ENCODE measurements at regions not wholly inside any gene's neighbourhood (a gene's known extent, or its start where the extent isn't known, plus 50 kb on each side); places are given as distances from the start of the nearest gene placed in this dataset.
A peak's percentile ranks its signal among the peaks of the same experiment; 100 is the strongest.

GRCh38 chr6:14681699-14682487 is 564.0 kb upstream of the JARID2 start:
- DNase-seq = no peak

DNA sequence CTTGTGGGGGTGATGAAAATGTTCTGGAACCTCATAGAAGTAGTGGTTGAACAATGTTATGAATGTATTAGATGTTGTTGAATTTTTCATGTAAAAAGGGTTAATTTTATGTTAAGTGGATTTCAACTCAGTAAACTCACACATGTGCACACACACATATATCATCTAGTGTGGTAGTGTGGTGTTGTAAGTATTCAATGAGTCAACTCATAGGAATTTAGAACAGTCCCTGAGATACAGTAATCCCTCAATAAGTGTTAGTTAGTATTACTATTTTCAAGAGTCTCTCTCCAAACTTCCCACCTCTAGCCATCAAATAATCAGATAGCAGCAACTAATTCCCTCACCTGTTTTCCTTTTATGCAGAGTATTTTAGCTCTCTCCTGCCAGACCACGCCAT is 563.1 kb upstream of the JARID2 start:
- DNase-seq = no peak

DNA sequence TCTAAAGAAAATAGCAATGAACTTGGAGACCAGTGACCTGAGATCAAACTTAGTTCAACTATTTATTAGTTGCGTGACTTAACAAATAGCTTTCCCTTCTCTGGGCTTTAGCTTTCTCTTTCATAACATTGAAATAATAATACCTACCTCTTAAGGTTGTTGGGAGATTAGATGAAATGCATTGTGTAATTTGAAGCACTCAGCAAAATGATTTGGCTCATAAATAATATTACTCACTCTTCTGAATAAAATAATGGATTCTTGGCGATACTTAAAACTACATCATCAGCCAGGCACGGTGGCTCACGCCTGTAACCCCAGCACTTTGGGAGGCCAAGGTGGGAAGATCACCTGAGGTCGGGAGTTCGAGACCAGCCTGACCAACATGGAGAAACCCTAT is 556.2 kb upstream of the JARID2 start:
- no peak for DNase-seq

DNA sequence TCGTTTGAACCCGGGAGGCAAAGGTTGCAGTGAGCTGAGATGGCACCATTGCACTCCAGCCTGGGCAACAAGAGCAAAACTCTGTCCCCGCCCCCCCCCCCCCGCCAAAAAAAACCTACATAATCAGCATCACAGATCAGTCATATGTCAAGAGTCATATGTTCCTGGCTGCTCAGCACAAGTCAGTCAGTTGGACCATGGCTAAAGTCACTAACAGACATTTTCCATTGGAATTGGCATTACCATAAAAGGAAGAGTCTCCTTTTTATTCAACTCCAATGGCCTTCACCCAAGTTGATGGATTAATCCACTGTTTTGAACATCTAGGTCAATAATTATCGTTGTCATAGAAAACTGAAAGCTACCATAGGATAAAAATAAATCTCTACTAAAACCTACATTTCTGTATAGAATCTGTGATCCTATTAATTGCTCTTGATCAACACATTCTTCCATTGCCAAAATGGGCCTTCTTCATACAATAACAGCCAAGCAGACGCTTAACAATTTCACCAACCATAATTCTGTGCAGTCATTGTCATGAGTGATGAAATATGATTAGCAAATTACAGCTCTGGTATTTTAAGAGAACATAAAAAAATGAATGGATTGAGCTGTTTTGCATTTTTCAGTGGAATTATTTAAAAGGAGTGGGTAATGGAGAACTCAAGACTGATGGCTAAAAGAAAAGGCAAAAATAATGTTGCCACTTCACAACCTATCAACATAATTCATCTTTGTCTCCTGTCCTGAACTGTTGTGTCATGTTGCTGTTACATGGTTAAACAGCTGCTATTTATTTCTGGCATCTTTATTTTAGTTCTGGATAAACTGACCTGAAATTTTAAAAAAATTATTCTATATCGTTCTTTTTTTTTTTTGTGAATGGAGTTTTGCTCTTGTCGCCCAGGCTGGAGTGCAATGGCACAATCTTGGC is 555.5 kb upstream of the JARID2 start:
- no peak for DNase-seq

DNA sequence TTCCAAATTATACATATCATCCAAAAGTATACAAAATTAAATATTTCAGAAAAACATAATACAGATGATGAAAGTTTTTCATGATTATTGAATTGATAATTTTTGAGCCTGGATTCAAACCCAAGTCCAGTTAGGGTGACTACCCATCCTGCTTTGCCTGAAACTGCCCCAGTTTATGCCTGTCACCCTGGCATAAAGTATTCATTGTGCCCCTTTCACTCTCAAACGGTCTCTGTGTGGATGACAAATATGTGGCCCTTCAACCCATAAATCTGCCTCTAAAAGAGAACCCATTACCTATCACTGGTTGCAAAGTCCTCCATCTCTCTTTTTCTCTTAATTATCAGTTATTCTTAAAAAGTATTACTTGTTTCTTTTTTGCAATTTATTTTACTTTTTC is 553.7 kb upstream of the JARID2 start:
- no peak for DNase-seq

GRCh38 chr6:14693301-14694192 is 552.3 kb upstream of the JARID2 start:
- no peak for DNase-seq

DNA sequence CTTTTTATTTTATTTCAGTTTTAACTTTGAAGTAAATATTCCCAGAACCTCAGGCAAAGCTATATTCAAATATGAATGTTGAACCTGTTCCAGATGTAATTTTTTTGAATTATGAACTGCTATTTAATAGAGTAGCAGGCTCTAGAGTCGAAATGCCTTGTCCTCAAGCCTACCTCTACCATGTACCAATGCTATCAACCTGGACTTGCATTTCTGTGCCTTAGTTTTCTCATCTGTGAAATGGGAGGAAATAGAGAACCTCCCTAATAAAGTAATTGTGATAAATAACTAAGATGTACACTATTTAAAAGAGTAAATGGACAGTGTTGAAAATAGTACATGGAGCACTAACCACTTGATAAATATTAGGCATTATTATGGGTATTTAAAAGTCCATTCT is 551.6 kb upstream of the JARID2 start:
- no peak for DNase-seq

DNA sequence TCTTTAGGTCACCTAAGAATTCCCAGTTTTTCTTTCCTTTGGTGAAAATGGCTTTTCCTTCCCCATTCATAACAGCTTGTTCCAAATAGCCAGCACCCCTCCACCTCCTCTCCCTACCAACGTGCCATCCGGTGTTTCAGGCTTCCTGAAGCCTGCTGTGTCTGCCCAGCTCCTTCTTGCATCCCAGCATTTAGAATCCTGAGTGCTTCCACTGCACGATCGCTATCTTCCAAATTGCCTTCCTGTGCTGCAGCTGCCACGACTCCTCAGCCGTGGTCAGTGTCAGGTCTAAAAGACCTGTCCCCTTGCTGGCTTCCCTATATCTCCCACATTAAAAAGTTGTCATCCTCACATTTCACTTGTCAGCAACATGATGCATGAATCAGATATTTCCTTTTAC is 550.3 kb upstream of the JARID2 start:
- no peak for DNase-seq

DNA sequence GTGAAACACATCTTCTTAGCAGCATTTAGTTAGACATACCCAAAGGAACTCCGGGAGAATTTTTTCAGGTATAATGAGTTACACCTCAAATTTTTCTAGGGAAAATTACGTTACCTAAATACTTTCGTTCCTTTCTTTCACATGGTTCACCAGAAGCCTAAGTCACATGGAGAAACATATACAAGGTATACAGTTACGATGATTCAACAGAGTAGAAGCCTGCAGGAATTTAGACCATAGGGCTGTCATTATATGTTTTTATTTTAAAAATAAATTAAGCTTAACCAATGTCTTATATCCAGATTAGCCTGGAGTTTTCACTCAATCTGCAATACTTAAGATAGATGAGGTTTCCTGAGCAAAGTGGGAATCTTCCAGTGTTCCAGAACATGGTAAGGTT is 549.5 kb upstream of the JARID2 start:
- no peak for DNase-seq

DNA sequence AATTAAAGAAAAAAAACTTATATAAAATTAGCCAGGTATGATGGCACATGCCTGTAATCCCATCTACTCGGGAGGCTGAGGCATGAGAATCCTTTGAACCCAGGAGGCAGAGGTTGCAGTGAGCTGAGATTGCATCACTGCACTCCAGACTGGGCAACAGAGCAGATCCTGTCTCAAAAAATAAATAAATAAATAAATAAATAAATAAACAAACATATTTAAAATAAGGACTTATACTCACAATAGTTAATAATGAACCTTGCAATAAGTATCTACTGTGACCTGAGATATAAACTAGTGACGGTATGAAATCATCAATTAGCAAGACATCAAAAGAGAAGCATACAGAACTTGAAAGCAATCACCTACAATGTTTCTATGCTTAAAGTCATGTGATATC is 548.4 kb upstream of the JARID2 start:
- no peak for DNase-seq

DNA sequence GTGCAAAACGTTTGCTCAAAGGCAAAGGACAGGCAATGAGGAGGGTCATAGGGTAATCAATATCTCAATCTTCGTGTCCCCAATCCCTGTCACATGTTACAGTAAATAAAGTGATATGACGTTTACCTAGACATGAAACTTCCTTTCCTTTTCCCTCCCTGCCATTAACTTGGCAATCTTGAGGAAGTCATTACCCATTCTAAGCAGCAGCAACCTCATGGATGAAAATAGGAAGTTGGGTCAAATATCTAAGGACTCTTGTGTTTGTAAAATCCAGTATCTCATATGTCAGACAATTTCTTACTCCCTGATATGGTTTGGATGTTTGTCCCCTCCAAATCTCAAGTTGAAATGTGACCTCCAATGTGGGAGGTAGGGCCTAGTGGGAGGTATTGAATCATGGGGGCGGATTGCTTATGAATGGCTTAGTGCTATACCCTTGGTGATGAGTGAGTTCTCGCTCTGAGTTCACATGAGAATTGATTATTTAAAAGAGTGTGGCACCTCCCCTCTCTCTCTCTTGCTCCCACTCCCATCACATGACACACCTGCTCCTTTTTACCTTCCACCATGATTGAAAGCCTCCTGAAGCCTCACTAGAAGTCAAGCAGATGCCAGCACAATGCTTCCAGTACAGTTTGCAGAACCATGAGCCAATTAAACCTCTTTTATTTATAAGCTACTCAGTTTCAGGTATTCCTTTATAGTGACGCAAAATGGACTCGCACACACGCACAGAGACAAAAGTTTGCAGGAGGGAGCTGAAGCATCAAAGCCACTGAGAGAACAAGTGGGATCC is 545.9 kb upstream of the JARID2 start:
- no peak for DNase-seq

- DNase-seq = no peak
Observed at GRCh38 chr6:14701946-14702345, 543.9 kb upstream of the JARID2 start.

DNA sequence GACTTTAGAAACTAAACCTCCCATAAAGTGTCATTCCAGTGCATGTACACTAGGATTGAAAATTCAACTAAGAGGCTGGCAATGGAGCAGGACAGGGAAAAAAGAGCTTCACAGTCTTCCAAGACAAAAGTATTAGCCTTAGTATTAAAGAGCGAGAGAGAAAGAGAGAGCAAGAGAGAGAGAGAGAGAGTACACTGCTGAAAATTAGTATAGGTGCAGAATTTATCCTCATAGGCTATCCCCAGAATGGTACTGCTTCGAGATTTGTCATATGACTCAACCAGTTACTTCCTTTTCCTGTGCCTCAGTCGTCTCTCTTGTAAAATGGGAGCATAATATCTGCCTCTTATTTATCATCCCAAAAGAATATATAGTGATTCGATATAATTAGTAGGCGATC is 543.2 kb upstream of the JARID2 start:
- DNase-seq = no peak

DNA sequence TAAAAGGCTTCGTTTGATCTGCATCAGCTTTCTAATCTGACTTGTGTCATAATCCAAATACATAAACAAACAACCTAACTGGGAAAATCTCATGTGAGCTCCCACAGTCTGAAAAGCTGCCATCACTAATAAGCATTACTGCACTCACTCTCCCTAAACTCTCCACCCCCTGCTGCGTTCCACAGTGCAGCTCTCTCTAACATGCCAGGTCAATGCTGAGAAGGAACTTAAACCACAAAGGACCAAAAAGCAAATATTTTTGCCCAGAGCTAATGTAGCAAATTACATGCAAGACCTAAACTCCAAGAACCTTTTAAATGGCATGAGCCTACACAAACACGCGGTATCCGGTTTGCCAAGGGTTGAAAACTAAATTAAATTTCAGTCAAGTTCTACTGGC is 542.3 kb upstream of the JARID2 start:
- no peak for DNase-seq

DNA sequence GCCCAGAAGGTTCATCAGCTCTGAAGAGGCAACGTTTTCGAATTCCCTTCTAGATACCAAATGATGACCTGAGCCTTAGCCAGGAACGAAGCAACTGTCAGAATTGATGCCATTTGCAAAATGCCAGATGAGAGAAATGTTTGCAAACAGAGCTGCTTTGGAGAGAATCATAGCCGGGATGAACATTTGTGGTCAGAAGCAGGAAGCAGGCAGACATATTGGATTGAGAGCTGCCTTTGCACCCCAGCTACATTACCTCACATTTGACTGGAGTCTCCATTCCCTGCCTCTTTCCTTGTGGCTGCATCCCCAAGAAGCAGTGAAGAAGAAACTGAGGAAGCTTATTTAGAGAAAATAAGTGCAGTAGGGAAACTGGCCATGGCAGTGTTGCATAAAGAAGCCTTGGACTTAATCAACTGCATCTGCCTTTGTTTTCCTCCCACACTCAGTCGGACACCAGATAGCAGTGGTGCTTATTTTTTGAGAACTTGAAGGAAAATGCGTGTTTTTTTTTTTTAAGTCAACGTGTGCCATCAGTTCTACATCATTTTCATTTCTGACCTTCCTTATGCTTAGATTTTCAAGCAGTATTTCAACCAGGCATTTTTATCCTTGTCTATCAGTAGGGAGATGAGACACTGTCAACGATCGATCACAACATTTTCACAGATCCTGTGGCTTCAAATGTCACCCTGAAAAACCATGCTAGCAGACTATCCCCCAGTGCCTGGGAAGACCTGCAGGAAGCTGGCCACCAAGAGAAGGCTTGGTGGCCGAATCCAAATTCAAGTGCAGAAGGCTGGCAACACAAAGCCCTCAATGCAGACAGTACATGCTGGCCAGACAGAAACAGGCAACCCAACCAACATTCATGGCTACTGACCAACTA is 541.2 kb upstream of the JARID2 start:
- DNase-seq = no peak

- DNase-seq = no peak
Observed at GRCh38 chr6:14705841-14706377, 540.0 kb upstream of the JARID2 start.

- DNase-seq = peak; percentile 85
Observed at GRCh38 chr6:14706378-14706929, 539.4 kb upstream of the JARID2 start.

DNA sequence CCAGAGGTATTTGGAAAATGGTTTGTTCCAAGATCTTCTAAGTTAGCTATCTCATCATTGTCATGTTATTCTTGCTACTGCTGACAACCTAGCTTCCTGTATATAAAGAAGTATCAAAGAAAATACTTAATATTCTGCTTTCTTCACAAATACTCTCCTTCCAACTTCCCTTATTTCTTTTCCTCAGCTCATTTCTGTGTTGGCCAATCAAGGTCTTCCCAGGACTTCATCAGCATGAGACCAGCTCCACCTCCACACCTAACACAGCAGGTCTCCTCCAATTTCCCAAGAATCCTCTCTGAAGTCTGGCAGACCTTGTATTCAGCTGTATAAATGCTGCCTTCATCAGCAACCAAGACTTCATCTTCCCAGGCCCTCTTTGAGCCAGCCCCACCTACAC is 538.6 kb upstream of the JARID2 start:
- no peak for DNase-seq

- DNase-seq = no peak
Observed at GRCh38 chr6:14707971-14708465, 537.9 kb upstream of the JARID2 start.

GRCh38 chr6:14709066-14709670 is 536.7 kb upstream of the JARID2 start:
- DNase-seq = no peak

Measured in stimulated activated CD4-positive, alpha-beta T cell treated with anti-CD3 and anti-CD28 coated beads, Interleukin-4, amount 100 ng/mL, for 24 hours (primary cell).